ENCODE measurements at regions not wholly inside any gene's neighbourhood (a gene's known extent, or its start where the extent isn't known, plus 50 kb on each side); places are given as distances from the start of the nearest gene placed in this dataset.

- no peak for TF ChIP-seq CTCF (conservative IDR thresholded peaks at IDR 0.05; ENCODE audit: low read depth, low read length)
- no peak for TF ChIP-seq EZH2 (IDR thresholded peaks at IDR 0.05; ENCODE audit: borderline replicate concordance, low read depth, low read length, poor library complexity, severe bottlenecking)
Measured at GRCh38 chr2:142777742-142778141, 99.7 kb upstream of the KYNU start.
